Hepatocyte (in vitro differentiated cells): ENCODE measurements at regions not wholly inside any gene's neighbourhood (a gene's known extent, or its start where the extent isn't known, plus 50 kb on each side); places are given as distances from the start of the nearest gene placed in this dataset.
A peak's percentile ranks its signal among the peaks of the same experiment; 100 is the strongest.

Source experiments
- DNase-seq: peaks from one replicate; pipeline ENCODE4 v3.0.0-alpha.2; 2016; ENCODE audit warnings: low spot score
- H2AFZ ChIP-seq: fragments of 200-600 bp; sonication (generic); 2 replicates; pipeline ENCODE4 v1.6.0; 2016; ENCODE audit warnings: antibody characterized with exemption, mild to moderate bottlenecking
- H3K27ac ChIP-seq: fragments of 200-600 bp; sonication (generic); 2 replicates; pipeline ENCODE4 v1.5.1; 2016; ENCODE audit warnings: mild to moderate bottlenecking
- H3K27me3 ChIP-seq: fragments of 200-600 bp; sonication (generic); 2 replicates; pipeline ENCODE4 v1.6.1; 2016
- H3K36me3 ChIP-seq: fragments of 200-600 bp; sonication (generic); replicated peaks from 2 replicates; pipeline ENCODE4 v1.5.1; 2016; ENCODE audit warnings: low read depth; ENCODE audit not compliant: insufficient read depth
- H3K4me1 ChIP-seq: fragments of 200-600 bp; sonication (generic); 2 replicates; pipeline ENCODE4 v1.5.1; 2016; ENCODE audit warnings: mild to moderate bottlenecking, moderate library complexity; ENCODE audit not compliant: insufficient read depth
- H3K4me2 ChIP-seq: fragments of 200-600 bp; sonication (generic); 2 replicates; pipeline ENCODE4 v1.6.0; 2016
- H3K4me3 ChIP-seq: fragments of 200-600 bp; sonication (generic); 2 replicates; pipeline ENCODE4 v1.5.1; 2016; ENCODE audit warnings: mild to moderate bottlenecking
- H3K79me2 ChIP-seq: fragments of 200-600 bp; sonication (generic); 2 replicates; pipeline ENCODE4 v1.6.0; 2017; ENCODE audit warnings: mild to moderate bottlenecking
- H3K9me2 ChIP-seq: fragments of 200-600 bp; sonication (generic); replicated peaks from 2 replicates; pipeline ENCODE4 v1.6.0; 2017; ENCODE audit warnings: mild to moderate bottlenecking; ENCODE audit not compliant: insufficient read depth
- H3K9me3 ChIP-seq: fragments of 200-600 bp; sonication (generic); 2 replicates; pipeline ENCODE4 v1.5.1; 2016; ENCODE audit warnings: low read depth, mild to moderate bottlenecking
- H4K20me1 ChIP-seq: fragments of 200-600 bp; sonication (generic); 2 replicates; pipeline ENCODE4 v1.6.0; 2016; ENCODE audit warnings: mild to moderate bottlenecking; ENCODE audit not compliant: insufficient read depth, poor library complexity, severe bottlenecking
- EZH2 ChIP-seq: fragments of 200-600 bp; sonication (generic); IDR thresholded peaks from 2 replicates; pipeline ENCODE4 v1.6.1; 2016; ENCODE audit warnings: antibody characterized with exemption, mild to moderate bottlenecking, borderline replicate concordance
- EZH2phosphoT487 ChIP-seq: fragments of 200-600 bp; sonication (generic); IDR thresholded peaks from one replicate; pipeline ENCODE4 v1.6.1; 2018; ENCODE audit warnings: antibody characterized with exemption, mild to moderate bottlenecking, low read depth, moderate library complexity; ENCODE audit not compliant: unreplicated experiment, severe bottlenecking
- WGBS: methylation state at CpG from one replicate; pipeline ENCODE4 v1.1.6; 2016; ENCODE audit warnings: low lambda C conversion rate; ENCODE audit errors: missing lambda C conversion rate; 5-methylcytosine and 5-hydroxymethylcytosine counted together
- TF ChIP-seq, protein P1 (sequence below): fragments of 200-600 bp; sonication (generic); IDR thresholded peaks from 2 replicates; pipeline ENCODE4 v1.5.1; 2016; ENCODE audit warnings: antibody characterized with exemption, mild to moderate bottlenecking; ENCODE audit not compliant: poor library complexity

DNA sequence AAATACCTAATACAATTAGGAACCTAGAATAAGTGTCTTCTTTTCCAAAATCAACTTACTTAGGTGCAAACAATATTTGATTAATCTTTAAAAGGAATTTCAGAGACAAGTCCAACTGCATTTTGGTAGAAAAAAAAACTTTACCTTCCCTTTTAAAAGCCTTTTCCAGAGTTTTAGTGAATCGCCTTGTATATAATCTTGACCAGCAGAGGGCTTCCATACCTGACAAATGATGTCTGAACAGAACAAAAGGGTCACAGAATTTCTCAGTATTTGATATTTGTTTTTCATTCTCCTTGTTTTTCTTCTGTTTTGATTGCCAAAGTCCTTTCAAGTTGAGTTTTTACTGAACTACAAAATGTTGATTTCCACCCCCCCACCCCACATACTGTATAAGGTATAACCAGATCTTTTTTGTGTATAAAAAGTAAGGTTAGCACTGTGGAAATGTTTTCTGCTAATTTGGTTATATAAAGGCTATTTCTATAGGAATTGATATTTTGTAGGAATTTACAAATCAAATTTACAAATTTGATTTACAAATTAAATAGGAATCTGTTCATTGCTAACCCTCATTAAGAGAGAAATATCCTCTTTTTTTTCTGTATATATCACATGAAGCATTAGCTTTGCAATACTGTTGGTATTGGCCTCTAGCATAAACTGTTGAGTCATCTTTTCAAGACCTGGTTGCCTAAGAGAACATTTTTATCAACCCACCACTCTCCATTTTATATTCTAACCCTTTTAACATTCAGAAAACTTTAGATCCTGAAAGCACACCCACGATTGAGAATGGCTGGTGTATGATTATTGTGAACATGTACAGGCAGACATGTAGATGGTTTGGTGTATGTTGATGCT lies 464.1 kb upstream of the RARB start:
- WGBS = 53% methylated on average over 2 of the region's 2 CpGs
- Histone ChIP-seq H3K27ac (no peak overlapping the region), H3K9me2 (no peaks in the 10 kb centered on the region), H3K4me2 (no peak overlapping the region), H4K20me1 (no peaks in the 10 kb centered on the region), H3K79me2 (no peaks in the 10 kb centered on the region), H2AFZ (no peak overlapping the region), H3K36me3 (no peaks in the 10 kb centered on the region), H3K9me3 (no peaks in the 10 kb centered on the region), H3K27me3 (no peaks in the 10 kb centered on the region), H3K4me1 (no peaks in the 10 kb centered on the region), H3K4me3 (no peak overlapping the region)
- no peak for TF ChIP-seq EZH2phosphoT487
- no peak for TF ChIP-seq EZH2
- TF ChIP-seq, protein P1, sequence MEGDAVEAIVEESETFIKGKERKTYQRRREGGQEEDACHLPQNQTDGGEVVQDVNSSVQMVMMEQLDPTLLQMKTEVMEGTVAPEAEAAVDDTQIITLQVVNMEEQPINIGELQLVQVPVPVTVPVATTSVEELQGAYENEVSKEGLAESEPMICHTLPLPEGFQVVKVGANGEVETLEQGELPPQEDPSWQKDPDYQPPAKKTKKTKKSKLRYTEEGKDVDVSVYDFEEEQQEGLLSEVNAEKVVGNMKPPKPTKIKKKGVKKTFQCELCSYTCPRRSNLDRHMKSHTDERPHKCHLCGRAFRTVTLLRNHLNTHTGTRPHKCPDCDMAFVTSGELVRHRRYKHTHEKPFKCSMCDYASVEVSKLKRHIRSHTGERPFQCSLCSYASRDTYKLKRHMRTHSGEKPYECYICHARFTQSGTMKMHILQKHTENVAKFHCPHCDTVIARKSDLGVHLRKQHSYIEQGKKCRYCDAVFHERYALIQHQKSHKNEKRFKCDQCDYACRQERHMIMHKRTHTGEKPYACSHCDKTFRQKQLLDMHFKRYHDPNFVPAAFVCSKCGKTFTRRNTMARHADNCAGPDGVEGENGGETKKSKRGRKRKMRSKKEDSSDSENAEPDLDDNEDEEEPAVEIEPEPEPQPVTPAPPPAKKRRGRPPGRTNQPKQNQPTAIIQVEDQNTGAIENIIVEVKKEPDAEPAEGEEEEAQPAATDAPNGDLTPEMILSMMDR = peak; percentile 70
- peak; percentile 63 for DNase-seq

DNA sequence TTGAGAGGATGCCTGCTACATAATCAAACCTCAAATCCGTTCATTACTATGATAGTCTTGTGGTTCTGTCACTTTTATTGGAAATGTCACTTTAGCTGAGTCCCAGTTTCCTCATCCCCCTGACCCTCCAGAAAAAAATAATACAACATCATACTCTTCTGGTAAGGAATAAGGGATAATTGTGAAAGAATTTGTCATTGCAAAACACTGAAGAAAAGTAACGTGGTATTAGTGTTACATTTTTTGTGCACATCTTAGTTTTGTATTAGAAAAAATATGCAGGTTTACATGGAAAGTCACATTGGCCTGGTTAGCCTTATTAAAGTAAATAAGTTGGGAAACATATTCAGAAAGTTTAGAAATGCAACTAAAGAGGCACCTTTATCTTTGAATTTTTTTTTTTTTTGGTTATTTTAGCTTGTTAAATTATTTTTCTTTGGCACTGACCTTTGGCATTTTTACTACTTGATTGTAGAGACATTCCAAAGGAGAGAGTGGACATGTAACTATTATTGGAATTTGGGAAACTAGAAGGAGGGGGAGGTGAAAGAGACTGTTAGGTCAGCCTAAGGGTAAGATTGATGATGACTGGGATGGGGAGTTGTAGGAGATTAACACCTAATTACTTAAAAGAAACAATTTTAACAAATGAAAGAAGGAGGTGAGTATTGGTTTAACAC lies 462.2 kb upstream of the RARB start:
- Histone ChIP-seq H3K4me1 (no peaks in the 10 kb centered on the region), H3K79me2 (no peaks in the 10 kb centered on the region), H3K4me3 (no peak overlapping the region), H3K27ac (no peak overlapping the region), H3K9me3 (no peaks in the 10 kb centered on the region), H4K20me1 (no peaks in the 10 kb centered on the region), H3K36me3 (no peaks in the 10 kb centered on the region), H2AFZ (no peak overlapping the region), H3K4me2 (no peak overlapping the region), H3K27me3 (no peaks in the 10 kb centered on the region), H3K9me2 (no peaks in the 10 kb centered on the region)
- no peak for DNase-seq
- WGBS = 83% methylated on average over 2 of the region's 2 CpGs
- TF ChIP-seq, protein P1 = no peak
- no peak for TF ChIP-seq EZH2
- no peak for TF ChIP-seq EZH2phosphoT487

DNA sequence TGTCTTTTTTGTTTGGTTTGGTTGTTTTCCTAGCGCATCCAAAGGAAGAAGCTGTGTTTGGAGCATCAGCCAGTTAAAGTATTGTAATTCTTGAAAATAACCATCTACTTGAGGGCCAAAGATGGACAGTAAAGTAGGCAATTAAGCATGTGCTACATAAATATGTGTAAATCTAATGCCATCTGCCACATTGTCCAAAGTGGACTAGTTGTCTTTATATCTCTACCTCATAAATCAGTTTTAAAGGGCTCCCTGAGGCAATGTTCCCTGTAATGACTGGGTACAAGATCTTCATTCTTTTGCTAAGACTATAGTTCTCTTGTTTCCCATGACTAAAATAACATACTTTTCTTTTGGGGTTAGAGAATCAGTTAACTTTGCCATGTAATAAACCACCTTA lies 460.0 kb upstream of the RARB start:
- Histone ChIP-seq H3K27ac (no peak overlapping the region), H4K20me1 (no peaks in the 10 kb centered on the region), H3K79me2 (no peaks in the 10 kb centered on the region), H3K4me1 (no peaks in the 10 kb centered on the region), H3K9me3 (no peaks in the 10 kb centered on the region), H3K4me3 (no peak overlapping the region), H3K27me3 (no peaks in the 10 kb centered on the region), H2AFZ (no peak overlapping the region), H3K9me2 (no peaks in the 10 kb centered on the region), H3K4me2 (no peak overlapping the region), H3K36me3 (no peaks in the 10 kb centered on the region)
- no peak for DNase-seq
- WGBS = 87% methylated on average over 1 of the region's 1 CpG
- no peak for TF ChIP-seq EZH2phosphoT487
- no peak for TF ChIP-seq EZH2
- TF ChIP-seq, protein P1 = no peak
